Activated T-cell treated with anti-CD3 and anti-CD28 coated beads, Interleukin-2, amount 50 U/mL, for 72 hours (primary cell): ENCODE measurements at regions not wholly inside any gene's neighbourhood (a gene's known extent, or its start where the extent isn't known, plus 50 kb on each side); places are given as distances from the start of the nearest gene placed in this dataset.
A peak's percentile ranks its signal among the peaks of the same experiment; 100 is the strongest.
"Not testable (repeated sequence)": the region's sequence is repeated elsewhere in the genome, so short reads cannot be mapped to it uniquely, and the experiment has no call there.

ENCODE experiments used
- ATAC-seq, 2 donors: fragments of 150-1000 bp; cut with Tn5 transposase; replicated peaks in 1 of 2; 2 replicates each; pipeline ENCODE4 v1.10.0; 2021; ENCODE audit warnings: moderate library complexity in 2 of 2, mild to moderate bottlenecking in 1 of 2
- DNase-seq, 2 donors: peaks; one replicate each; pipeline ENCODE4 v3.0.0; 2021 to 2022; ENCODE audit warnings: mixed read lengths in 1 of 2
- H3K27ac Mint-ChIP-seq: one replicate; pipeline ENCODE4 v1.8.0; 2022; ENCODE audit warnings: mild to moderate bottlenecking, moderate library complexity, mixed read lengths
- H3K27me3 Mint-ChIP-seq: one replicate; pipeline ENCODE4 v1.8.0; 2022; ENCODE audit warnings: low read depth, mixed read lengths
- H3K36me3 Mint-ChIP-seq, 2 donors: one replicate each; pipeline ENCODE4 v1.8.0; 2022; ENCODE audit warnings: mixed read lengths in 2 of 2, mild to moderate bottlenecking in 1 of 2; ENCODE audit not compliant: insufficient read depth in 2 of 2
- H3K4me1 Mint-ChIP-seq: one replicate; pipeline ENCODE4 v1.8.0; 2022; ENCODE audit warnings: low read depth, mixed read lengths
- H3K4me3 Mint-ChIP-seq, 2 donors: one replicate each; pipeline ENCODE4 v1.8.0; 2022; ENCODE audit warnings: mild to moderate bottlenecking in 2 of 2, mixed read lengths in 2 of 2, moderate library complexity in 2 of 2
- H3K9me3 Mint-ChIP-seq, 2 donors: one replicate each; pipeline ENCODE4 v1.8.0; 2022; ENCODE audit warnings: mixed read lengths in 2 of 2

DNA sequence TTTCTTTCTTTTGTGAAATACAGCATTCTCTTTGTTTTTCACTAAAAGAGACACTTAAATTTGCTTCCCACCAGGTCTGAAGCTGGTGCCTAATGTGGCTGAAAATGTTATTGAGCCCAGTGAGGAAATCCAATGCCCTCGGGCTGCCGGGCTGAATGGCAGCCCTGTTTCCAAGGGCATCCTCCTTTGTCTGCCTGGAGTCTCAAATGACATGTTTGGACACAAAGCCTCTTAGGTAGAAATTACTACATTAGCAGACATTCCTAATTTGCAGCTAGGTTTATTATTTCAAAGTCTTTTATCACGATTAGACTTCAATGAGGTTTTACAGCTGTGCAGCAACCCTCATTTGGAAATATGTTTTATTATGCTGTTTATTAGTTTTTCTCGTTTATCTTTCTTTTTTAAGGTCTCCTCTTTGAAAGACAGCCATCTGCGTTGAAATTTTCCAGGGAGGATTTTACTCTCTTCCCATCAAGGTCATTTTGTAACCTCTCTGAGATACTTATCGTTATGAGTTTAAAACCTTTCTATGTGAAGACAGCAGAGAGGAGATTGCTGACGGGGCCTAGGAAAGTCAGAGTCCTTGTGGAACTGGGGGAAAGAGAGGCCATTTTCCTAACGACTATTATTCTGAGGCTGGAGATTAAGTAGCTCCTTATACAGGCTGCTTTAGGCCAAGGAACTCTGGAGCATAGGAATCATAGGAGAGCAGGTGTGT is 59.0 kb upstream of the ZNF532 start:
- Mint-ChIP-seq H3K9me3 (no peaks in the 10 kb centered on the region), H3K36me3 (no peaks in the 10 kb centered on the region), H3K27me3 (peaks cover 41% of the 10 kb centered on the region), H3K4me3 (no peak overlapping the region), H3K27ac (no peak overlapping the region), H3K4me1 (no peaks in the 10 kb centered on the region)
- no peak for ATAC-seq
- no peak for DNase-seq

- Mint-ChIP-seq H3K36me3 (no peaks in the 10 kb centered on the region), H3K4me3 (peak overlapping the region in 1 of 2 donors; percentile 20), H3K27me3 (peaks cover 38% of the 10 kb centered on the region), H3K4me1 (no peaks in the 10 kb centered on the region), H3K9me3 (no peaks in the 10 kb centered on the region), H3K27ac (no peak overlapping the region)
- no peak for DNase-seq
- peak in 1 of 2 donors; percentile 80 for ATAC-seq
These were observed 57.6 kb upstream of the ZNF532 start for GRCh38 chr18:58806826-58807714.

- peaks cover 31% of the 10 kb centered on the region for H3K27me3 Mint-ChIP-seq
- DNase-seq (no peak), ATAC-seq (no peak)
- no peak overlapping the region for H3K4me3 Mint-ChIP-seq
- no peak overlapping the region for H3K27ac Mint-ChIP-seq
- H3K4me1 Mint-ChIP-seq: no peaks in the 10 kb centered on the region
- H3K36me3 Mint-ChIP-seq: no peaks in the 10 kb centered on the region
- no peaks in the 10 kb centered on the region for H3K9me3 Mint-ChIP-seq
These were observed 56.9 kb upstream of the ZNF532 start for GRCh38 chr18:58807766-58808165.

DNA sequence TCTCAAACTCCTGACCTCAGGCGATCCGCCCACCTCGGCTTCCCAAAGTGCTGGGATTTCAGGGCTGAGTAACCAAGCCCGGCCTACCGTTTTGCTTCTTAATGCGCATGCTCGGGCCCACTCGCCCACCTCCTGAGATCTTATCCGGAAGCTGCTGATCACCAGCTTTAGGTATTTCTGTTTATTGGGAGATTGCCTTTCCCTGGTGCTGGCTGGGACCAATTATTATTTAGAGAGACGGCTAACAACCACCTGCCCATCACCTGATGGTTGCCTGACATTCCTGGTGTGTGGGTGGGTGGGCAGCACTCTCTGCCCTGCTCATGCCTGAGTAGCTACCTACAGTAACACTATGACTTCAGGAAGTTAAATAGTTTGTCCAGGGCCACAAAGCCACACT is 56.3 kb upstream of the ZNF532 start:
- Mint-ChIP-seq H3K36me3 (no peaks in the 10 kb centered on the region), H3K4me3 (no peak overlapping the region), H3K27me3 (peaks cover 31% of the 10 kb centered on the region), H3K4me1 (no peaks in the 10 kb centered on the region), H3K27ac (no peak overlapping the region), H3K9me3 (no peaks in the 10 kb centered on the region)
- no peak for ATAC-seq
- no peak for DNase-seq

DNA sequence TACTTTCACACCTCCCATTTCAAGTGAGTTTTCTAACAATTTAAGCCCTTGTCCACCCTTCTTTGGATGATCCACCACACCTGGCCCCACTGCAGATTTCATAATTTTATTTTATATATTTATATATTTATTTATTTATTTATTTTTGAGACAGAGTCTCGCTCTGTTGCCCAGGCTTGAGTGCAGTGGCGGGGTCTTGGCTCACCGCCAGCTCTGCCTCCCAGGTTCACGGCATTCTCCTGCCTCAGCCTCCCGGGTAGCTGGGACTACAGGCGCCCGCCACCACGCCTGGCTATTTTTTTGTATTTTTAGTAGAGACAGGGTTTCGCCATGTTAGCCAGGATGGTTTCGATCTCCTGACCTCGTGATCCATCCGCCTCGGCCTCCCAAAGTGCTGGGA is 52.8 kb upstream of the ZNF532 start:
- not testable (repeated sequence) for H3K36me3 Mint-ChIP-seq, H3K4me3 Mint-ChIP-seq, DNase-seq, H3K9me3 Mint-ChIP-seq, ATAC-seq, H3K4me1 Mint-ChIP-seq, H3K27ac Mint-ChIP-seq
- peaks cover 49% of the 10 kb centered on the region for H3K27me3 Mint-ChIP-seq

DNA sequence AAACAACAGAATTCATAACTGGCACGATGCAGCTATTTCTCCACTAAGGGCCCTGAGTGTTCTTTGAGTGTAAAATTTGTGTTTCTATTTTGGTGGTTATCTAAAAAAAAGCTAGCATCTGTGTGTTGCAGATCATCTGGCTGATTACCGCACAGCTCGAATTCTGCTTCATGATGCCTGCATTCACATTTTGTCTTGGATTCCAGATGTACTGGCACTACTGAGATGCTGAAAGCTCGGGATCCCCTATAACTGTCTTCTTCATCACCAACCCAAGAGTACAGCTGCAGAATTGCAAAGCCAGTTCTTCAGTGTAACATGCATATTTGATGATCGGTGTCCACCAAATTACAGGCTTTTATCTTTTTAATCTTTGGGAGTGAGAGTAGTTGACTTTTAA is 51.6 kb upstream of the ZNF532 start:
- peaks cover 54% of the 10 kb centered on the region for H3K27me3 Mint-ChIP-seq
- no peak overlapping the region for H3K27ac Mint-ChIP-seq
- peaks cover 3 to 5% of the 10 kb centered on the region in 2 donors for H3K9me3 Mint-ChIP-seq
- no peak for DNase-seq
- peaks cover 2 to 5% of the 10 kb centered on the region in 2 donors for H3K36me3 Mint-ChIP-seq
- H3K4me1 Mint-ChIP-seq: no peaks in the 10 kb centered on the region
- ATAC-seq: no peak
- H3K4me3 Mint-ChIP-seq: no peak overlapping the region

DNA sequence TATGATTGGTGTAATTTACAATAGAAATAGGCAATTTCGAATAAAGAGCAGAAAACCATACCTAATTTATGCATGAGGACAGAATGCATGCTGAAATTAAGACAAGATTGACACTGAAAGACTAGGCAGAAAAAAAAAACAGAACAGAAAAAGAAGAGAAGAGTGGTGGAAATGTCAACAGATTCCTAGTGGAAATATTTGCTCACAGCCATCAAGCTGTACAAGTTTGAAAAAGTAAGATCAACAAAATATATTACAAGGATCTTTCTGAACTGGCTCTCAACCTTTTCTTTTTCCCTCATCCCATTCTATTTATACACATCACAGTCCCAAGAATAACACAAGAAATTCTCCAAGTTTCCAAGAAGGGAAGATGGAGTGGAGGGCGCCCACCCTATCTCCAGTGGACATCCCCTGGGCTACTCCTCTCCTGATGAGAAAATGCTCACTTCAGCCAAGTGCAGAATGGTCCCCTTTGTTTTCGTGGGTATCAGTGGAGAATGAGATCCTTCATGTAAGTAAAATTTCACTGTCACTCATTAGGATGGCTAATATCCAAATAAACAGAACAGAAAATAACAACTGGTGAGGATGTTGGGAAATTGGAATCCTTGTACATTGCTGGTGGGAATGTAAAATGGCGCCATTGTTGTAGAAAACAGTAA is 51.0 kb upstream of the ZNF532 start:
- H3K4me3 Mint-ChIP-seq: no peak overlapping the region
- H3K27me3 Mint-ChIP-seq: peaks cover 55% of the 10 kb centered on the region
- DNase-seq (no peak), ATAC-seq (no peak)
- H3K9me3 Mint-ChIP-seq: peaks cover 3 to 5% of the 10 kb centered on the region in 2 donors
- H3K36me3 Mint-ChIP-seq: peaks cover 2 to 5% of the 10 kb centered on the region in 2 donors
- no peak overlapping the region for H3K27ac Mint-ChIP-seq
- H3K4me1 Mint-ChIP-seq: peaks cover under 1% of the 10 kb centered on the region

GRCh38 chr18:58814317-58814716 is 50.4 kb upstream of the ZNF532 start:
- Mint-ChIP-seq H3K27ac (no peak overlapping the region), H3K36me3 (peaks cover 2 to 5% of the 10 kb centered on the region in 2 donors), H3K27me3 (peaks cover 58% of the 10 kb centered on the region), H3K4me3 (no peak overlapping the region), H3K9me3 (peaks cover 3 to 5% of the 10 kb centered on the region in 2 donors), H3K4me1 (peaks cover 7% of the 10 kb centered on the region)
- no peak for DNase-seq
- no peak for ATAC-seq
